ENCODE measurements at regions not wholly inside any gene's neighbourhood (a gene's known extent, or its start where the extent isn't known, plus 50 kb on each side); places are given as distances from the start of the nearest gene placed in this dataset.
"Not testable (repeated sequence)": the region's sequence is repeated elsewhere in the genome, so short reads cannot be mapped to it uniquely, and the experiment has no call there.

GRCh38 chr6:74507649-74508048 is 698.2 kb downstream of the COL12A1 start:
- Histone ChIP-seq H3K4me2 (no peak overlapping the region), H3K27ac (no peak overlapping the region), H4K20me1 (no peaks in the 10 kb centered on the region), H3K9me3 (peaks cover 27% of the 10 kb centered on the region), H3K27me3 (no peaks in the 10 kb centered on the region), H3K36me3 (no peaks in the 10 kb centered on the region), H3K4me1 (no peaks in the 10 kb centered on the region), H3K4me3 (no peak overlapping the region), H3K9ac (no peak overlapping the region)
- no peak for TF ChIP-seq Cebpa-rat (IDR thresholded peaks at IDR 0.05)

DNA sequence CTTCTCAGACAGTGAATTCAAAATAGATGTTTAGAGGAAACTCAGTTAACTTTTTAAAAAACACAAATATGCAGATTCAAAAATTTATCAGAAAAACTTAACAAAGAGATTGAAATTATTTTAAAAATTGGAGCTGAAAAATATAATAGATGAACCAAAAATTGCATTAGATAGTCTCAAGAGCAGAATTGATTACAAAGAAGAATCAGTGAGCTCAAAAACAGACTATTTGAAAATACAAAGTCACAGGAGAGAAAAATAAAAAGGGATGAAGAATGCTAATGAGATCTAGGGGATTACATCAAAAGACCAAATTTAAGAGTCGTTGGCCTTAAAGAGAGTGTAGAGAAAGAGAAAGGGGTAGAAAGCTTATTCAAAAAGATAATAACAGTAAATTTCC is 700.5 kb downstream of the COL12A1 start:
- H3K27ac ChIP-seq: no peak overlapping the region
- no peak for TF ChIP-seq Cebpa-rat (IDR thresholded peaks at IDR 0.05)
- H3K4me1 ChIP-seq: no peaks in the 10 kb centered on the region
- no peak overlapping the region for H3K9ac ChIP-seq
- H3K4me2 ChIP-seq: no peak overlapping the region
- no peak overlapping the region for H3K4me3 ChIP-seq
- H3K9me3 ChIP-seq: peaks cover 27% of the 10 kb centered on the region
- no peaks in the 10 kb centered on the region for H3K36me3 ChIP-seq
- no peaks in the 10 kb centered on the region for H3K27me3 ChIP-seq
- no peaks in the 10 kb centered on the region for H4K20me1 ChIP-seq

DNA sequence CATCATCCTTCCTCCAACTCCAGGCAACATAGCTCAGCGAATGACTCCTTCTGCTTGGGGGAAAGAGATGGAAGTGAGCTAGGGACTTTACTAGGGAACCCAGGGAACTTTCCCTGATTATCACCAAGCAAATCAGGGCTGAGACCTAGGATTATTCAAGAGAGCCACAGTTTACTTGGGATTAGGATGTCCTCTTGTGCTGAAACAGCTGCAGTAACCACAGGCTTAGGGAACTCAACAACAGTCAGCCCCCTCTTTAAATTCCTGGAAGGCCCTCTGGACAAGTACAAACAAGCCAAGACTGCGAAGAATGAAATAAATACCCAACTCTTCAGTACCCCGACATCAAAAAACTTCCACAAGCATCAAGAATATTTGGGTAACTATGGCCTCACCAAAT is 700.9 kb downstream of the COL12A1 start:
- Histone ChIP-seq H3K36me3 (no peaks in the 10 kb centered on the region), H3K4me2 (no peak overlapping the region), H3K9me3 (peaks cover 27% of the 10 kb centered on the region), H4K20me1 (no peaks in the 10 kb centered on the region), H3K4me1 (no peaks in the 10 kb centered on the region), H3K27me3 (no peaks in the 10 kb centered on the region), H3K4me3 (no peak overlapping the region), H3K27ac (no peak overlapping the region), H3K9ac (no peak overlapping the region)
- no peak for TF ChIP-seq Cebpa-rat (IDR thresholded peaks at IDR 0.05)

DNA sequence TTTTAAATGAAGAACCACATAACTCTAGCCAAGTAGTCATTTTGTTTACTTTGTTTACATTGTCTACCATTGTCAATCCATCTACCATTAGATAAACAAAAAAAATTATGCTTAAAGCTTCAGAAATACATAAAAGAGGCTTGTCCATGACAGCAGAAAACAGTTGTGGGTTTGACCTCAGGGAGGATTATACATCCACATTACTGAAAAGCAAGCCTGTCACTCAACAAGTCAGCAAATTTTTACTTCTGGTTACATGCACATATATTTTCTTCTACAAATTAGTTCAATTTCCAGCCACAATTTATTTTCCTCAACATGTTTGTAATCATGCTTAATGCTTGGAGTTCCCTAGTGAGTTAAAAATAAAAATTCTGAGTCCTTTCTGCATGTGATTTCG is 713.3 kb downstream of the COL12A1 start:
- Histone ChIP-seq H3K9ac (no peak overlapping the region), H3K27ac (no peak overlapping the region), H4K20me1 (no peaks in the 10 kb centered on the region), H3K4me2 (no peak overlapping the region), H3K27me3 (no peaks in the 10 kb centered on the region), H3K4me3 (no peak overlapping the region), H3K36me3 (no peaks in the 10 kb centered on the region), H3K9me3 (no peaks in the 10 kb centered on the region), H3K4me1 (no peaks in the 10 kb centered on the region)
- TF ChIP-seq Cebpa-rat (IDR thresholded peaks at IDR 0.05): no peak

DNA sequence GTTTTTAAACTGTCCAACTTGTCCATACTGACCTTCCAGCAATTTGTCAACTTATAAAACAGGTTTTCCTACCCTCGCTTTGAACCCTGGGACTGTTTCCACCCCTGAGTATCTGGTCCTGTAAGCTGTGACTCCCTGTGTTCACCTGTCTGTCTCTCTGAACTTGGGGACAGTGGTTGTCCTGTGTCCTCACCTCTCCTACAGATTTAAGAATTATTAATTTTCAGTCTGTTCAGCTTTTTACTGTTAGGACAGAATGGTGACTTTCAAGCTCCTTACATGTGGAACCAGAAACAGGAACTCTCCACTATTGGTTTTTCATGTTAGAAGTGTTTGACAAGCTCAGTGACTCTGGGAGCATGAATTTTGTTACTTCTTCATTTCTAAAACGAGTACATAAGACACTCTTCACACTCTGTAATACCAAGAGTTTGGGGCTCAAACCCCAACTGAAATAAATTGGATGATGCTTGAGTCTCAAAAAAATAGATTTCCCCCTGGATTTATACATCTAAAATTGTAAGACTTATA is 713.9 kb downstream of the COL12A1 start:
- H3K4me1 ChIP-seq: no peaks in the 10 kb centered on the region
- H3K9ac ChIP-seq: no peak overlapping the region
- no peak overlapping the region for H3K4me3 ChIP-seq
- no peak for TF ChIP-seq Cebpa-rat (IDR thresholded peaks at IDR 0.05)
- no peak overlapping the region for H3K27ac ChIP-seq
- no peaks in the 10 kb centered on the region for H3K27me3 ChIP-seq
- H3K36me3 ChIP-seq: no peaks in the 10 kb centered on the region
- H4K20me1 ChIP-seq: no peaks in the 10 kb centered on the region
- no peaks in the 10 kb centered on the region for H3K9me3 ChIP-seq
- H3K4me2 ChIP-seq: no peak overlapping the region

GRCh38 chr6:74488726-74489125 is 717.1 kb downstream of the COL12A1 start:
- not testable (repeated sequence) for H3K9me3 ChIP-seq, H3K4me1 ChIP-seq, H3K27me3 ChIP-seq, H3K27ac ChIP-seq, H3K9ac ChIP-seq, H3K36me3 ChIP-seq, H3K4me2 ChIP-seq, H4K20me1 ChIP-seq, H3K4me3 ChIP-seq

DNA sequence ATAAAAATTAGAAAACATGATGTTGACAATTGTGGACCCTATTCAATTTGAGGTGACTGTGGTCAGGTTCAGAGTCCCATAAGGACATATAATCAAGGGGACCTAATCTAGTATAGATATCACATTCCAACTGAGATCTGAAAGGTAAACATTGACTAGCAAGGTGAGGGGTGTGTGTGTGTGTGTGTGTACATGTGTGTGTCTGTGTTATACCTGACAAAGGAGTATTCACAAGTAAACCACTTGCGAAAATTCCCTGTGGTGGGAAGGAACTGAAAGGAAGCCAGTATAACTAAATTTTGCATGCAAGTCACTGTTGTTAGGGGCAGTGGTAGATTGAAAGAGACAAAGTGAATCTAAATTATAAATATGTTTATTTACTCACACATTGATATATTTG is 723.7 kb downstream of the COL12A1 start:
- Histone ChIP-seq H3K9me3 (no peaks in the 10 kb centered on the region), H3K36me3 (no peaks in the 10 kb centered on the region), H4K20me1 (no peaks in the 10 kb centered on the region), H3K9ac (no peak overlapping the region), H3K27me3 (no peaks in the 10 kb centered on the region), H3K4me1 (no peaks in the 10 kb centered on the region), H3K4me3 (no peak overlapping the region), H3K27ac (no peak overlapping the region), H3K4me2 (no peak overlapping the region)
- TF ChIP-seq Cebpa-rat (IDR thresholded peaks at IDR 0.05): no peak

GRCh38 chr6:74480561-74480960 is 725.3 kb downstream of the COL12A1 start:
- Histone ChIP-seq H3K4me1 (no peaks in the 10 kb centered on the region), H4K20me1 (no peaks in the 10 kb centered on the region), H3K4me3 (no peak overlapping the region), H3K27me3 (no peaks in the 10 kb centered on the region), H3K9me3 (no peaks in the 10 kb centered on the region), H3K36me3 (no peaks in the 10 kb centered on the region), H3K4me2 (no peak overlapping the region), H3K9ac (no peak overlapping the region), H3K27ac (no peak overlapping the region)
- no peak for TF ChIP-seq Cebpa-rat (IDR thresholded peaks at IDR 0.05)

GRCh38 chr6:74479960-74480359 is 725.9 kb downstream of the COL12A1 start:
- TF ChIP-seq Cebpa-rat (IDR thresholded peaks at IDR 0.05): no peak
- H3K27me3 ChIP-seq: no peaks in the 10 kb centered on the region
- no peaks in the 10 kb centered on the region for H3K9me3 ChIP-seq
- H3K4me3 ChIP-seq: no peak overlapping the region
- H3K27ac ChIP-seq: no peak overlapping the region
- no peak overlapping the region for H3K9ac ChIP-seq
- H3K36me3 ChIP-seq: no peaks in the 10 kb centered on the region
- H4K20me1 ChIP-seq: no peaks in the 10 kb centered on the region
- H3K4me1 ChIP-seq: no peaks in the 10 kb centered on the region
- H3K4me2 ChIP-seq: no peak overlapping the region

DNA sequence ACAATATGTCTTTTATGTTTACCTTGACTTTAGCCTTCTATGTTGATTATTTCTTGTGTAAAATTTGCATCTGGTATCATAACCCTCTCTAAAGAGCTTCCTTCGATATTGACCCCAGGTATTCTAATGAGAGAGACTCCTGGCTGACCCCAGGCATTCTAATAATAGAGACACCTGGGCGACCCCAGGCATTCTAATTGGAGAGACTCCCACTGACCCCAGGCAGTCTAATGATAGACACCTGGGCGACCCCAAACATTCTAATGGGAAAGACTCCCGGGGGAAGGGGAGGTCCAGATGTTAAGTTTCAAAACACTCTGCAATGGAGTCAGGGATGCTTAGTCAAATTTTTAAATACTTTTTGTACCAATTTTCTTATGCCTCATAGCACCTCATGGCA is 726.4 kb downstream of the COL12A1 start:
- no peaks in the 10 kb centered on the region for H3K9me3 ChIP-seq

DNA sequence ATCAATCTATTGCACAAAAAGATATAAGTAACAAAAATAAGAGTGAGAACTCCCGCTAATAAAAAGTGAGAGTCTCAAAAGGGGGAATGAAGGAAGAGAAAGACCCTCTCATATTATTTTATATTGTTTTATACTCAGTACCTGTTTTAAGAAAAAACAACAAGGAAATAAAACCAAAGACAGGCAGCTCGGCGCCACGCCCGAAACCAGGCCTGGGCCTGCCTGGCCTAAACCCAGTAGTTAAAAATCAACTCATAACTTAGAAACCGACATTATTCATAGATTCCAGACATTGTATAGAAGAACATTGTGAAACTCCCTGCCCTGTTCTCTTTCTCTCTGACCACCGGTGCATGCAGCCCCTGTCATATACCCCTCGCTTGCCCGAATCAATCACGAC is 731.8 kb downstream of the COL12A1 start:
- not testable (repeated sequence) for H3K4me2 ChIP-seq, H3K36me3 ChIP-seq, H3K4me3 ChIP-seq, H3K9ac ChIP-seq, H3K27me3 ChIP-seq, H4K20me1 ChIP-seq, H3K9me3 ChIP-seq, H3K4me1 ChIP-seq, H3K27ac ChIP-seq

More for the DNA sequence above, 726.4 kb downstream of the COL12A1 start:
- H3K27me3 ChIP-seq: no peaks in the 10 kb centered on the region
- no peak overlapping the region for H3K4me2 ChIP-seq
- no peak overlapping the region for H3K4me3 ChIP-seq
- no peak for TF ChIP-seq Cebpa-rat (IDR thresholded peaks at IDR 0.05)
- no peak overlapping the region for H3K9ac ChIP-seq
- no peaks in the 10 kb centered on the region for H3K4me1 ChIP-seq
- no peaks in the 10 kb centered on the region for H3K36me3 ChIP-seq
- H3K27ac ChIP-seq: no peak overlapping the region
- H4K20me1 ChIP-seq: no peaks in the 10 kb centered on the region

DNA sequence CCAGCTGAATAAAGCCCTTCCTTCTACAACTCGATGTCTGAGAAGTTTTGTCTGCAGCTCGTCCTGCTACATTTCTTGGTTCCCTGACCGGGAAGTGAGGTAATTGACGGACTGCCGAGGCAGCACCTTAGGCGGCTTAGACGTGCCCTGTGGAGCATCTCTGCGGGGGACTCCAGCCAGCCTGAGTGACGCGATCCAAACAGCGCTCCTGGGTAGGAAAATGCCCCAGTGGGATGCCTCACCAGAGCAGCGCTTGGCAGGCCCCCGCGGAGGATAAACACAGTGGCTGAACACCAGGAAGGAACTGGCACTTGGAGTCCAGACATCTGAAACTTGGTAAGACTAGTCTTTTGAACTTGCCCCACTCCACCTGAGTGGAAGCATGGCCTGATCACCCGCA is 737.3 kb downstream of the COL12A1 start:
- H3K9me3 ChIP-seq, H3K4me3 ChIP-seq, H3K9ac ChIP-seq, H3K36me3 ChIP-seq, H3K4me1 ChIP-seq, H3K4me2 ChIP-seq, H3K27me3 ChIP-seq, H3K27ac ChIP-seq, H4K20me1 ChIP-seq: not testable (repeated sequence)

Data from BLaER1 (cell line).